ENCODE measurements at regions not wholly inside any gene's neighbourhood (a gene's known extent, or its start where the extent isn't known, plus 50 kb on each side); places are given as distances from the start of the nearest gene placed in this dataset.

GRCh38 chr15:81889485-81889881 is 156.3 kb downstream of the MEX3B start:
- Histone ChIP-seq H3K4me3 (ENCODE audit: low read depth in 2 of 2, low read length in 1 of 2) (no peak overlapping the region), H3K9ac (no peak overlapping the region), H3K36me3 (replicated peaks in 1 of 2; ENCODE audit: control insufficient read depth in 1 of 2, insufficient read depth in 2 of 2, low read length in 1 of 2) (no peaks in the 10 kb centered on the region), H3K4me2 (no peak overlapping the region), H4K20me1 (ENCODE audit: insufficient read depth) (no peaks in the 10 kb centered on the region), H3K9me3 (no peaks in the 10 kb centered on the region), H3F3A (replicated peaks; ENCODE audit: insufficient read depth) (peaks cover 7% of the 10 kb centered on the region), H3K27ac (ENCODE audit: low read depth in 2 of 2, low read length in 1 of 2) (no peak overlapping the region), H3K27me3 (ENCODE audit: insufficient read depth) (no peaks in the 10 kb centered on the region), H3K79me2 (ENCODE audit: insufficient read depth) (no peaks in the 10 kb centered on the region), H2AFZ (ENCODE audit: low read depth) (no peak overlapping the region), H3K9me2 (no peaks in the 10 kb centered on the region; the same call in 1 of the 2 replicates), H3K4me1 (ENCODE audit: control insufficient read depth in 1 of 2, insufficient read depth in 2 of 2, low read depth in 1 of 2, low read length in 1 of 2) (peaks cover 0 to 9% of the 10 kb centered on the region in 2 experiments; a peak in 1 of 4 replicates)
- no peak for DNase-seq
- WGBS (ENCODE audit: low lambda C conversion rate) = 83% methylated on average over 2 of the region's 2 CpGs
- TF ChIP-seq CHD2 (IDR thresholded peaks at IDR 0.05; ENCODE audit: low read length, partially characterized antibody) = no peak
- no peak for TF ChIP-seq POLR2AphosphoS5 (IDR thresholded peaks at IDR 0.05; ENCODE audit: low read depth, low read length)
- TF ChIP-seq USF1 (IDR thresholded peaks at IDR 0.05; ENCODE audit: borderline replicate concordance, low read depth) = no peak
- TF ChIP-seq FOSL2 (IDR thresholded peaks at IDR 0.05; ENCODE audit: borderline replicate concordance, low read depth) = no peak
- TF ChIP-seq RCOR1 (IDR thresholded peaks at IDR 0.05; ENCODE audit: low read length) = no peak
- no peak for TF ChIP-seq PBX3 (IDR thresholded peaks at IDR 0.05)
- TF ChIP-seq ZBTB33 (IDR thresholded peaks at IDR 0.05; ENCODE audit: borderline replicate concordance, low read depth) = no peak
- no peak for TF ChIP-seq TCF12 (IDR thresholded peaks at IDR 0.05)
- no peak for TF ChIP-seq FOXJ3 (CRISPR knock-in tag; IDR thresholded peaks at IDR 0.05)
- CTCF ChIA-PET = no interaction called here
- POLR2A ChIA-PET = no interaction called here

- POLR2A ChIA-PET = no interaction called here
Observed at GRCh38 chr15:81888748-81889484, 156.9 kb downstream of the MEX3B start.

More at GRCh38 chr15:81888748-81889484, 156.9 kb downstream of the MEX3B start:
- H4K20me1 ChIP-seq (ENCODE audit: insufficient read depth) = no peaks in the 10 kb centered on the region
- H3K79me2 ChIP-seq (ENCODE audit: insufficient read depth) = no peaks in the 10 kb centered on the region
- H3K27ac ChIP-seq (ENCODE audit: low read depth in 2 of 2, low read length in 1 of 2) = peak overlapping the region in 1 of 2 experiments; percentile 75; a peak in 1 of 4 replicates
- no peaks in the 10 kb centered on the region for H3K36me3 ChIP-seq (replicated peaks in 1 of 2; ENCODE audit: control insufficient read depth in 1 of 2, insufficient read depth in 2 of 2, low read length in 1 of 2)
- DNase-seq = no peak
- H2AFZ ChIP-seq (ENCODE audit: low read depth) = peak overlapping the region; percentile 82; the same call in 1 of the 2 replicates
- H3K4me3 ChIP-seq (ENCODE audit: low read depth in 2 of 2, low read length in 1 of 2) = no peak overlapping the region
- TF ChIP-seq FOXJ3 (CRISPR knock-in tag; IDR thresholded peaks at IDR 0.05) = no peak
- no peaks in the 10 kb centered on the region; the same call in 1 of the 2 replicates for H3K9me2 ChIP-seq
- H3K9ac ChIP-seq = no peak overlapping the region
- peaks cover 7% of the 10 kb centered on the region for H3F3A ChIP-seq (replicated peaks; ENCODE audit: insufficient read depth)
- H3K4me2 ChIP-seq = no peak overlapping the region
- CTCF ChIA-PET = no interaction called here
- no peaks in the 10 kb centered on the region for H3K9me3 ChIP-seq
- peaks cover 0 to 9% of the 10 kb centered on the region in 2 experiments; a peak in 1 of 4 replicates for H3K4me1 ChIP-seq (ENCODE audit: control insufficient read depth in 1 of 2, insufficient read depth in 2 of 2, low read depth in 1 of 2, low read length in 1 of 2)
- H3K27me3 ChIP-seq (ENCODE audit: insufficient read depth) = no peaks in the 10 kb centered on the region
- 54% methylated on average over 10 of the region's 10 CpGs for WGBS (ENCODE audit: low lambda C conversion rate)
